Immature natural killer cell (primary cell): ENCODE measurements at regions not wholly inside any gene's neighbourhood (a gene's known extent, or its start where the extent isn't known, plus 50 kb on each side); places are given as distances from the start of the nearest gene placed in this dataset.
"Not testable (repeated sequence)": the region's sequence is repeated elsewhere in the genome, so short reads cannot be mapped to it uniquely, and the experiment has no call there.

Experiments used
- DNase-seq, 3 donors: peaks; one replicate each; pipeline ENCODE4 v3.0.0; 2022; ENCODE audit warnings: mixed read lengths in 1 of 3
- H3K27ac Mint-ChIP-seq, 6 donors: one replicate each; pipeline ENCODE4 v1.8.0; 2020; ENCODE audit warnings: mixed read lengths in 6 of 6, mild to moderate bottlenecking in 5 of 6, inconsistent platforms in 4 of 6, moderate library complexity in 3 of 6
- H3K27me3 Mint-ChIP-seq, 3 donors: one replicate each; pipeline ENCODE4 v1.8.0; 2020 to 2021; ENCODE audit warnings: low read depth in 3 of 3, mild to moderate bottlenecking in 3 of 3, mixed read lengths in 3 of 3, moderate library complexity in 3 of 3, inconsistent platforms in 1 of 3
- H3K36me3 Mint-ChIP-seq, 3 donors: one replicate each; pipeline ENCODE4 v1.8.0; 2020; ENCODE audit warnings: mixed read lengths in 3 of 3, inconsistent platforms in 2 of 3, mild to moderate bottlenecking in 2 of 3
- H3K4me1 Mint-ChIP-seq, 2 donors: one replicate each; pipeline ENCODE4 v1.8.0; 2020; ENCODE audit warnings: inconsistent platforms in 2 of 2, mild to moderate bottlenecking in 2 of 2, mixed read lengths in 2 of 2, moderate library complexity in 1 of 2
- H3K4me3 Mint-ChIP-seq, 5 donors: one replicate each; pipeline ENCODE4 v1.8.0; 2020; ENCODE audit warnings: mild to moderate bottlenecking in 5 of 5, mixed read lengths in 5 of 5, inconsistent platforms in 3 of 5, moderate library complexity in 3 of 5
- H3K9me3 Mint-ChIP-seq, 6 donors: one replicate each; pipeline ENCODE4 v1.8.0; 2020; ENCODE audit warnings: mild to moderate bottlenecking in 6 of 6, mixed read lengths in 6 of 6, inconsistent platforms in 4 of 6, moderate library complexity in 3 of 6

- no peak for DNase-seq
- Mint-ChIP-seq H3K36me3 (no peaks in the 10 kb centered on the region), H3K27ac (no peak overlapping the region), H3K27me3 (peaks cover 0 to 2% (median 0%) of the 10 kb centered on the region in 3 donors), H3K4me1 (no peaks in the 10 kb centered on the region), H3K4me3 (no peak overlapping the region), H3K9me3 (peaks cover 6 to 72% (median 58%) of the 10 kb centered on the region in 6 donors)
Measured at GRCh38 chr11:54927704-54928103, 221.1 kb downstream of the OR4A5 start.

DNA sequence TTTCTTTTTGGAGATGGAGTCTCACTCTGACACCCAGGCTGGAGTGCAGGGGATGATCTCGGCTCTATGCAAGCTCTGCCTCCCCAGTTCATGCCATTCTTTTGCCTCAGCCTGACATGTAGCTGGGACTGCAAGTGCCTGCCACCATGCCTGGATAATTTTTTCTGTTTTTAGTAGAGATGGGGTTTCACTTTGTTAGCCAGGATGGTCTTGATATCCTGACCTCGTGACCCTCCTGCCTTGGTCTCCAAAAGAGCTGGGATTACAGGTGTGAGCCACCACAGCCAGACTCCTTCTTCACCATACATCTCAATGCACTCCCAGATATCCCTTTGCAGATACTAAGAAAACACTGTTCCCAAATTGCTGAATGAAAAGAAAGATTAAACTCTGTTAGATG lies 224.3 kb downstream of the OR4A5 start:
- H3K27me3 Mint-ChIP-seq: peaks cover 0 to 2% (median 0%) of the 10 kb centered on the region in 3 donors
- H3K4me3 Mint-ChIP-seq: no peak overlapping the region
- peaks cover 14 to 78% (median 64%) of the 10 kb centered on the region in 6 donors for H3K9me3 Mint-ChIP-seq
- DNase-seq: no peak
- no peak overlapping the region for H3K27ac Mint-ChIP-seq
- no peaks in the 10 kb centered on the region for H3K36me3 Mint-ChIP-seq
- H3K4me1 Mint-ChIP-seq: no peaks in the 10 kb centered on the region

- H3K36me3 Mint-ChIP-seq: peaks cover 0 to 6% (median 0%) of the 10 kb centered on the region in 3 donors
Measured at GRCh38 chr11:54944211-54944610, 237.6 kb downstream of the OR4A5 start.

GRCh38 chr11:54946424-54946823 lies 239.8 kb downstream of the OR4A5 start:
- no peak overlapping the region for H3K4me3 Mint-ChIP-seq
- H3K4me1 Mint-ChIP-seq: no peaks in the 10 kb centered on the region
- peaks cover 12 to 46% (median 43%) of the 10 kb centered on the region in 6 donors for H3K9me3 Mint-ChIP-seq
- H3K27me3 Mint-ChIP-seq: no peaks in the 10 kb centered on the region
- peaks cover 0 to 6% (median 0%) of the 10 kb centered on the region in 3 donors for H3K36me3 Mint-ChIP-seq
- H3K27ac Mint-ChIP-seq: no peak overlapping the region
- no peak for DNase-seq

More at GRCh38 chr11:54944211-54944610, 237.6 kb downstream of the OR4A5 start:
- Mint-ChIP-seq H3K27ac (no peak overlapping the region), H3K27me3 (no peaks in the 10 kb centered on the region), H3K4me1 (no peaks in the 10 kb centered on the region), H3K4me3 (no peak overlapping the region), H3K9me3 (peaks cover 10 to 57% (median 45%) of the 10 kb centered on the region in 6 donors)
- no peak for DNase-seq

DNA sequence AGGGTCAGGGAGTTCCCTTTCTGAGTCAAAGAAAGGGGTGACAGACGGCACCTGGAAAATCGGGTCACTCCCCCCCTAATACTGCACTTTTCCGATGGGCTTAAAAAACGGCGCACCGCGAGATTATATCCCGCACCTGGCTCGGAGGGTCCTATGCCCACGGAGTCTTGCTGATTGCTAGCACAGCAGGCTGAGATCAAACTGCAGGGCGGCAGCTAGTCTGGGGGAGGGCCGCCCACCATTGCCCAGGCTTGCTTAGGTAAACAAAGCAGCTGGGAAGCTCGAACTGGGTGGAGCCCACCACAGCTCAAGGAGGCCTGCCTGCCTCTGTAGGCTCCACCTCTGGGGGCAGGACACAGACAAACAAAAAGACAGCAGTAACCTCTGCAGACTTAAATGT lies 240.5 kb downstream of the OR4A5 start:
- H3K9me3 Mint-ChIP-seq: peaks cover 13 to 44% (median 37%) of the 10 kb centered on the region in 6 donors
- not testable (repeated sequence) for H3K4me3 Mint-ChIP-seq, H3K4me1 Mint-ChIP-seq, H3K36me3 Mint-ChIP-seq, H3K27ac Mint-ChIP-seq, H3K27me3 Mint-ChIP-seq, DNase-seq

GRCh38 chr11:54979375-54979774 lies 272.7 kb downstream of the OR4A5 start:
- Mint-ChIP-seq H3K36me3 (no peaks in the 10 kb centered on the region), H3K27ac (no peak overlapping the region), H3K4me3 (no peak overlapping the region), H3K9me3 (peaks cover 16 to 78% (median 55%) of the 10 kb centered on the region in 6 donors), H3K4me1 (no peaks in the 10 kb centered on the region), H3K27me3 (peaks cover 0 to 1% (median 0%) of the 10 kb centered on the region in 3 donors)
- DNase-seq: no peak

- Mint-ChIP-seq H3K9me3 (peaks cover 19 to 83% (median 59%) of the 10 kb centered on the region in 6 donors), H3K27me3 (peaks cover 0 to 3% (median 0%) of the 10 kb centered on the region in 3 donors), H3K27ac (no peak overlapping the region), H3K36me3 (no peaks in the 10 kb centered on the region), H3K4me1 (no peaks in the 10 kb centered on the region), H3K4me3 (no peak overlapping the region)
- DNase-seq: no peak
Measured at GRCh38 chr11:54985731-54986130, 276.2 kb upstream of the TRIM48 start.

DNA sequence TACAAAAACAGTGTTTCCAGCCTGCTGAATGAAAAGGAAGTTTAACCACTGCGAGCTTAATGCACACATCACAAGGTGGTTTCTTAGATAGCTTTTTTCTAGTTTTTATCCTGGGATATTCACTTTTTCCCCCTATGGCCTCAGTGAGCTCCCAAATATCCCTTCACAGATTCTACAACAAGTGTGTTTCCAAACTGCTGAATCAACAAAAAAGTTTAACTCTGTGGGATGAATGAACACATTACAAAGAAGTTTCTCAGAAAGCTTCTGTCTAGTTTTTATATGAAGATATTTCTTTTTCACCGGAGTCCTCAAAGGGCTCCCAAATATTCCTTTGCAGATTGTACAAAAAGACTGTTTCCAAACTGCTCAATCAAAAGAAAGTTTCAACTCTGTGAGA lies 233.1 kb upstream of the TRIM48 start:
- peaks cover 9 to 71% (median 63%) of the 10 kb centered on the region in 6 donors for H3K9me3 Mint-ChIP-seq
- not testable (repeated sequence) for DNase-seq, H3K27ac Mint-ChIP-seq, H3K4me3 Mint-ChIP-seq, H3K27me3 Mint-ChIP-seq, H3K4me1 Mint-ChIP-seq, H3K36me3 Mint-ChIP-seq

DNA sequence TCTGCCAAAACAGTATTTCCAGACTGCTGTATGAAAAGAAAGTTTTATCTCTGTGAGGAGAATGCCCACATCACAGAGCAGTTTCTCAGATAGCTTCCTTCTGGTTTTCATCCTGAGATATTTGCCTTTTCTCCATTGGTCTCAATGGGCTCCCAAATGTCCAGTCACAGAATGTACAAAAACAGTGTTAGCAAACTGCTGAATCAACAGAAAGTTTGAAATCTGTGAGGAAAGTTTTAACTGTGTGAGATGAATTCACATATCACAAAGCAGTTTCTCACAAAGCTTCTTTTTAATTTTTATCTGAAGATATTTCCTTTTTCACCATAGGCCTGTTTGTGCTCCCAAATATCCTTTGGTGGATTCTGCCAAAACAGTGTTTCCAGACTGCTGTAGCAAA lies 207.2 kb upstream of the TRIM48 start:
- no peaks in the 10 kb centered on the region for H3K4me1 Mint-ChIP-seq
- H3K27me3 Mint-ChIP-seq: peaks cover 0 to 3% (median 0%) of the 10 kb centered on the region in 3 donors
- peaks cover 11 to 76% (median 55%) of the 10 kb centered on the region in 6 donors for H3K9me3 Mint-ChIP-seq
- H3K4me3 Mint-ChIP-seq: no peak overlapping the region
- DNase-seq: no peak
- H3K27ac Mint-ChIP-seq: no peak overlapping the region
- H3K36me3 Mint-ChIP-seq: peaks cover 0 to 3% (median 0%) of the 10 kb centered on the region in 3 donors

DNA sequence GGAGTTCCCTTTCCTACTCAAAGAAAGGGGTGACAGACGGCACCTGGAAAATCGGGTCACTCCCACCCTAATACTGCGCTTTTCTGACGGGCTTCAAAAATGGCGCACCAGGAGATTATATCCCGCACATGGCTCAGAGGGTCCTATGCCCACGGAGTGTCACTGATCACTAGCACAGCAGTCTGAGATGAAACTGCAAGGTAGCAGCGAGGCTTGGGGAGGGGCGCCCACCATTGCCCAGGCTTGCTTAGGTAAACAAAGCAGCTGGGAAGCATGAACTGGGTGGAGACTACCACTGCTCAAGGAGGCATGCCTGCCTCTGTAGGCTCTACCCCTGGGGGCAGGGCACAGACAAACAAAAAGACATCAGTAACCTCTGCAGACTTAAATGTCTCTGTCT lies 177.4 kb upstream of the TRIM48 start:
- peaks cover 20 to 89% (median 69%) of the 10 kb centered on the region in 6 donors for H3K9me3 Mint-ChIP-seq
- H3K4me1 Mint-ChIP-seq, H3K36me3 Mint-ChIP-seq, H3K27ac Mint-ChIP-seq, H3K27me3 Mint-ChIP-seq, H3K4me3 Mint-ChIP-seq, DNase-seq: not testable (repeated sequence)

GRCh38 chr11:55106391-55106790 lies 155.6 kb upstream of the TRIM48 start:
- Mint-ChIP-seq H3K36me3 (peaks cover 0 to 4% (median 0%) of the 10 kb centered on the region in 3 donors), H3K27me3 (peaks cover 0 to 2% (median 0%) of the 10 kb centered on the region in 3 donors), H3K4me1 (no peaks in the 10 kb centered on the region), H3K4me3 (no peak overlapping the region), H3K9me3 (peaks cover 11 to 72% (median 56%) of the 10 kb centered on the region in 6 donors), H3K27ac (no peak overlapping the region)
- DNase-seq: no peak
